HS-27A (cell line): ENCODE measurements at regions not wholly inside any gene's neighbourhood (a gene's known extent, or its start where the extent isn't known, plus 50 kb on each side); places are given as distances from the start of the nearest gene placed in this dataset.

Source experiments
- DNase-seq: peaks from one replicate; pipeline ENCODE4 v3.0.0-alpha.2; 2012; ENCODE audit warnings: low read depth, missing footprints

DNA sequence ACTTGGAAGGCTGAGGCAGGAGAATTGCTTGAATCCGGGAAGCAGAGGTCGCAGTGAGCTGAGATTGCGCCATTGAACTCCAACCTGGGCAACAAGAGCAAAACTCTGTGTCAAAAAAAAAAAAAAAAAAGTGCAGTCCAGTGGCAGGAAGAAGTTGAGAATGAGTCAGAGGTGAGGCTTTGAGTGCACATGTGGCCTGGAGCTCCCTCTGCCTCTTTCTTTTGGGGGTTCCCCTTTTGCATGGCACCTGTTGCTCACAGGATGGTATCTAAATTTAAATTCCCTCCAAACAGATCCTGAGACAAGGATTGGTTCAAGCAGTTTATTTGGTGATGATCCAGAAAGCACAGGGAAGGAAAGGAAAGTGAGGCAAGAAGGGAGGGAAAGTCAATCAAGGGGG, 151.4 kb upstream of the STX18 start:
- DNase-seq, result no peak

DNA sequence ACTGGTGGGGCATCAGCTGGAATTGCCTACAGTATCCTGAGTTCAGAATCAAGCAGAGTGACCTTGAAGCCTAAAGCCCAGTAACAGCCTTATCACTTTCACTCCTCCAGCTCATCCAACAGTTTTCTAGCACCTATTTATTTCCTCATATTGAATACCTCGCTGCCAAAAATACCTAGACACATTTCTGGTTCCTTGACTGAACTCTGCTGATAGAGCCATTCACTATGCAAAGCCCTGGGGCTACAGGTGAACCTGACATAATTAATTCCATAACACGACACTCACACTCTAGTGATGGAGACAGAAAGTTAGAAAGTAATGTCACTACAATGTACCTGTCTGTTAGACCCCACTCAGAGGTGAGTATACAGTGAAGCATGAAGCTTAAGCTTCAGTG, 149.0 kb upstream of the STX18 start:
- no peak for DNase-seq

DNA sequence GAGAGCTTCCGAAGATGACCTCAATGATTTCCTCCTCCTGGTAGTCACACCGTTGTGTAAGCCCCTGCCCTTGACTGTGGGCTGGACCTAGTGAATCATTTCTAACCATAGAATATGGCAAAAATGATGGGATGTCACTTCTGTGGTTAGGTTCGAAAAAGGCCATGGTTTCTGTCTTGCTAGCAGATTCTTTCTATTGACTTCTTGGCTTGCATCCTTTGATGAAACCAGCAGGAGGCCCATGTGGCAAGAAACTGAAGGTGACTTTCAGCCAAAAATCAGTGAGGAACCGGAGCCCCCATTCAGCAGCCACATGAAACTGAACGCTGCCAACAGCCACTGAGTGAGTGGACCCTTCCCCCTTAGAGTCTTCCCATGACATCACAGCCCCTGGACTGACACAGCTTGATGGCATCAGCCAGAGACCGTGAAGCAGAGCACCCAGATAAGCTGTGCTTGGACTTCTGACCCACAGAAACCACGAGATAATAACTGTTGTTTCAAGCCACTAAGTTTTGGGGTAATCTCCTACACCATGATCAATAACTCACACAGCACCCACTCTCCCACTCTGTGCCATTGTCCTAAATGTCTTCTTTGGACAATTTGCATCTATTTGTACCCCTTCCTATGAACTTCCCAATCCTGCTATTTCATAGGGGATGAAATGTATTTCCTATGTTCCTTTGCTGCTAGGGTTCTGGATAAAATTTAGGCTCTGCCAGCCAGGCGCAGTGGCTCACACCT, 148.0 kb upstream of the STX18 start:
- DNase-seq, result no peak

DNA sequence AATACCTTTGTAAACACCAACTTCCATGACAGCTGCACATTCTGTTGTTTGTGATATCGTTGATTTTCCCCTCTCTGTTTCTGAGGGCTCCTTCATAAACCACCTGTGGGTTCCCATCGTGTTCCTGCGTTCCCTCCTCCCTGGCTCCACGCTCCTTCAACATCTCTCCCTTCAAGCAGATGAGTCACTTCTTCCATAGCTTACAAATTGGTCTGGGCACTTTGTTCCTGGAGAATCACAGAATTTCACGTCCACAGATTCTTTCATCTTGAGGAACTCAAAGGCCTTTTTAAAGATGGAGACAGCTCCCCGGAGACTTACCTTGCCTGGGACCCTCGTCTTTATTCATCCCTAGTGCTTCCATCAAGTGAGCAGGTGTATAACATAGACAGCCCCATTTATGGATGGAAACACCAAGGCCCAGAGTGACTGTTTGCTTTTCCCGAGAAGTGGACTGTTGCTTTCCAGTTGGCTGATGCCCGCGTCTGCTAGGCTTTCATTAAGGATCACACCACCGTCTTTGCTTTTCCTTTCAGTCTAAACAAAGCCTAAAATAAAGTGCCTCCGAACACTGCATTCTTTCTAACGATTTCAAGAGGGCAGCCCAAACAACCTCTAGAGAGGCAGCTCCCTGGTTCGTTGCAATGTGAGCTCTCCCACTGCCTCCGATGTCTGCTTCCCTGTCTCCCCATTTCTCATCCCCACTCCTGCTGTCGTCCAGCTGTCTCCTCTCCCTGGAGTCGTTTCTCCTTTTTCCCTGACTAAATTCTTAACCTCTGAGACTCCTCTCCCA, 146.3 kb upstream of the STX18 start:
- no peak for DNase-seq

DNA sequence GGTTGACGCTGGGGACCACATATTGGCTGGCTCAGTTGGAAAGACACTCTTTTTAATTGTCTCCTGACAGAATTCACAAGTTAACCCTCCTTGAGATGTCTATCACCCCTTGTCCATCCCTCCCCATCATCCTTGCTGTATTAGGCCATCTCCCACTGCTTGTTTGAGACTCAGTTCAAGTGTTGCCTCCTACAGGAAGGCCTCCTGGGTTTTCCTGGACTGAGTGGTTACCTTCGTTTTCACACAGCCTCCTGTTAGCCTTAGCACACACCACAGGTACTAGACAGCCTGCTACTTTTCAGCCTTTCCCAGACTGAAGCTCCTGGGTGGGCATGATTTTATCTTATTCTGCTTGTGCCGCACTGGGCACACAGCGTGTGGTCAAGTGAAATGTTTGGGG, 145.3 kb upstream of the STX18 start:
- no peak for DNase-seq

DNA sequence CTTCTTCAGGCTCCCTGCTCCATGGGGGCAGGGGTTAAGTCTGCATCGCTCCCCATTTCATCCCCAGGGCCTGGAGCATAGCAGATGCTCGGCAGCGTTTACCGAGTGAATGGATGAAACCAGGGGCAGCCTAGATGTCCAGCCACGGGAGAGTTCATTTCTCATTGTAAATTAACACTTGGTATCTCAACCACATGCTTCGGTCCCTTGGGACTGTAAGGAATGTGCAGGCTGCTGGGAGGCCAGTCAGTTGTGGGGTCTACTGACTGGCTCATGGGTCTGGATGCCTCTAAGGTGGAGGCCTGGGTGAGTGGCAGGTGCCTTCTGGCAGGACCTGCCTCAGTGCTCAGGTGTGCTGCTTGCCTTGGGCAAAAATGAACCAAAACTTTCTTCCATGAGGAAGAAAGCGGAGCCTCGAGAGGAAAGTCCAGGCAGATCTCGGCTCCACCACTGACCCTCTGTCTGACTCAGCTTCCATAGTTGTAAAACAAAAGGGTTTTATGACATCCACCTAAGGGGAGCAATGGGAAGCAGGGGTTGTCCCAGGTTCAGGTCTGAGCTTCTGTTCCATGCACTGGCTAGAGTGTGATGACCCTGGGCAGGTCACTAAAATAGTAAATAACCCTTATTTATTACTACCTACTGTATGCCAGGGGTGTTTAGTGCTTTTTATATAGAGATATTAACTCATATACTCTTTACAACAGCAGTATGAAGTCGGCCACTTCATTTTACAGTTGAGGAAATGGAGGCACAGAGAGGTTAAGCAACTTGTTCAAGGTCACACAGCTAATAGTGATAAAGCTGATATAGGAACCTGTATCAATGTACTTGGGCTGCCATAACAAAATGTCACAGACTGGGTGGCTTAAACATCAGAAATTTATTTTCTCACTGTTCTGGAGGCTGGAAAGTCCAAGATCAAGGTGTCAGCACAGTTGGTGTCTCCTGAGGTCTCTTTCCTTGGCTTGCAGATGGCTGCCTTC, 144.3 kb upstream of the STX18 start:
- no peak for DNase-seq

DNA sequence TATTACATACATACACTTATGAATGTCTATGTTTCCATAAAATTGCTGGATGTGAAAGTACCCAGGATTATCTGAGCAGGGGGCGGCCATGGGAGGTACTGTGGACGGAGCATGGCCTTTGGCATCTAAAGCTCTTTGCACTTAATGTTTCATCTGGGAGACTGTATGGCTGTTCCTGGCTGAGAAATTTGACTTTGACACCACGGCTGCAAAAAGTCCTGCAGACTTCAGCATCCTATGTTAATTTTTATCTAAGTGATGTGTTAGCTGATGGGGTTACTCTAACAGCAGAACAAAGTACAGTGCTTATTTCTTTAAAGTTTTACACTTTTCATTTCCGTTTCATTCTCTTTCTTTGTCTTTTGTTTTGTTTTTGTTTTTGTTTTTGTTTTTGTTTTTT, 139.8 kb upstream of the STX18 start:
- no peak for DNase-seq

DNA sequence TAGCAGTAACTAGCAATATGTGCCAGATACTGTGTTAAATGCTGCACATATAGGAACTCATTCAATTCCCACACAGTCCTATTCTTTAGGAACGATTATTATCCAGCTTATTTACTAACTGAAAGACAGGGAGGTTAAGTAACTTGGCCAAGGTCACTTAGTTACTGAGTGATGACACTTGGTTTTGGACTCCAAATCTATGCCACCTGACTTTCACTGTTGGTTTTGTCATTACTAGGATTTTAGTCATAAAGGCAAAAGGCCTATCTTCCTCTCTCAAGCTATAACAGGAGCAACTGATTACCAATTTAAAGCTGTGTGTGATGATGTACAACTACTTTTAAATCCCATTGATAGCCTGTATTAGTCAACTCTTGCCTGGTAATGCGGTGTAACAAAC, 138.9 kb upstream of the STX18 start:
- DNase-seq, result no peak

DNA sequence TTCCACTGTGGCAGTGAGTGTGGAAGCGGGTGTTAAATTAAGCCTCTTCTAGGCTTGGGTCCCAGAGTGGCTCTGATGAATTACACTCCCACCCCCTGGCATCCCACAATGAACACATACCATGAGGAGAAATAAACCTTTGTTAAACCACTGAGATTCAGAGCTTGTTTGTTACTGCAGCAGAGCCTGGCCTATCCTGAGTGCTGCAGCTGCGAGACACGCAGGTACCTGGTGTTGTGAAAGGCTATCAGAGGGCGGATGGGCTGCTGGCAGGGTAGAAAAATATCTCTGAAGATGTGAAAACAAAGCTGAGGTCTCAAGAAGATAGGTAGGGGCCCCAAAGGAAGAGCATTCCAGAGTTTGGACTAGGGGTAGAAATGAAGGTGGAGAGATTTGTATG, 138.4 kb upstream of the STX18 start:
- DNase-seq, result no peak

DNA sequence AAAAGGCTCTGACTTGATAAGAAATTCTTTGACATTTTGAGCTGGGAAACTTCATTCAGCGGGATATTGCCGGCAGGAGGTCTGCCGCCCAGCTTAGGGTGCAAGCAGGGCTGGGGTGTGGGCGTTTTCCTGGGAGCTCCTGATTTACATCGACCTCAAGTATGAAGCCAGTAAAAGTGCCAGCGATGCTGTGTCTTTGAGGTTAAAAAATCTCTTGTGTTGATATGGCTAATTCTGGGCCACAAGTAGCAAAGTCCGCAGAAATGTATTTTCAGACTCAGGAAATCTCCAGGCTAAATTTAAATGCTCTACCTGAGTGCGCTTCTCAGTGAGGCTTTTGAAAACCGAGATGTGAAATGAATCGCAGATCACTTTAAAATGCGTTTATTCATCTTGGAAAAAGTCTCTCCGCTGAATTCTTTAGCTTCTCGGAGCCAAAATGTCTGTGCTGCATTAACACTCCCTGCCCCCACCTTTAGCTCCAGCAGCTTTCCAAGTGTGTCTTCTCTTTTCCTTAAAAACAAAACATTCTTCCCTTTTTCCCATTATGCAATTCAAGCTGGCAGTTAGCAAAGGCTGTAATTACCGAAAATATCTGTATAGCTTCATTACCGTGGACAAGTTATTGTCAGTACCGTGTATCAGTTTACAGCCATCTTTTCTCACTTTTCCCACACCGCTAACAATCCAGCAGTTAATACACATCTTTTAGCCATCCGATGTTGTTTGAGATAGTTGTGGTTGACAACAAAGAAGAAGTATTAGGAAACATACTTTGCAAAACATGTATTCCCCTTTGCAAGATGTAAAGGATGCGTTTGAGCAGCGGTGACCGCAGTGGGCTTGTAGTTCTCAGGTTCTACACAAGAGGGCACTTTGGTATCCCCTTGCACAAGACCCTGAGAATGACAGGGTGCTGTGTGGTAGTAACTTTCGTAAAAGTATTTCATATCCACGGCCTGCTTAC, 136.0 kb upstream of the STX18 start:
- no peak for DNase-seq

DNA sequence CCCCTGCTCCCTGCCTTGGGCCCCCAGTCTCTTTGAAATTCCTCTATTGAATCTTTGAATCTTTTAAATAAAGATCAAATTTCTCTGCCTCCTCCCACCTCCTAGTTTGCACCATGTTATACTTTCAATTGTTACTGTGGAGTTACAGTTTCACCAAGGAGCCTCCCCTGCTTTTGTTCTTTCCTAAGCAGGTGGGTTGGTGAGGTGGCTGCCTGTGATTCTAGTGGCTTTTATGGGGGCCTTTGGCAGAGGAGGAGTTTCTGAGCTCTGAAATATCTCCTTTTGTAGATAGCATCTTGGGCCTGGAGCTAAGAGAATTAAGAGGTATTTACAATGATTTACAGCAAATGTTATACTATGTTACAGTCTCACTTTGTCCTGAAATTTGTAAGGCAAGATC, 133.8 kb upstream of the STX18 start:
- DNase-seq, result no peak

DNA sequence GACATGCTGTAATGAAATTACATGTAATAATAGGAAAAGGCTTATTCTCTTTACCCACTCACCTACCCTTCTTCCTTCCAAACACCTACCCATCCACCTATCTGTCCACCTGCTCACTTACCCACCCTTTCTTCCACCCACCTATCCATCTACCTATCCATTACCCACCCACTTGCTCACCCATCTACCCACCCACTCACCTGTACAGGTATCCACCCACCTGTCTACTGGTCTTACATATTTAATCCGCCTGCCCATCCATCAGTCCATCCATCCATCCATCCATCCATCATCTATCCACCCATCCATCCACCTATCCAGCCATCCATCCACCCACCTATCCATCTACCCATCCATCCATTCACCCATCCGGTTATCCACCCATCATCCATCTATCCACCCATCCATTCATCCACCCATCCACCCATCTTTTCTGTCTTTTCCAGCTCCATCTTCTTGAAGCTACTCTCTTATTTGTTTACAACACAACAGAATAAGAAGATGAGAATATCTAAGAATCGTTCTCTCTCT, 133.3 kb upstream of the STX18 start:
- no peak for DNase-seq

DNA sequence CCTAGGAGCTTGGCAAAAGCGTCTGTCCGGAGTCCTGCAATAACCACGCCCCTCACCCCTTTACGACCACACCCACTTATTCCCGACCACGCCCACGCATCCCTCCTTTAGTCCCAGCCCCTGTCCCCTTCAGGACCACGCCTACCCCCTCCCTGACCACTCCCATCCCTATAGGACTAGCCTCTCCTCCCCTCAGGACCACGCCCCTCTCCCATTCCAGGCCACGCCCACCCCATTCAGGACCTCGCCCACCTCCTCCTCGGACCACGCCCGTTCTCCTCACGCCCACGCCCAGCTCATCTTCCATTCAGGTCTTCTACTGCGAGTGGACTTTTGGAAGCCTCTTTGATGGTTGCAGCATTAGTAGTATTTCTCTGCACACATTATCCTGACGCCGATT, 131.2 kb upstream of the STX18 start:
- DNase-seq, result no peak

DNA sequence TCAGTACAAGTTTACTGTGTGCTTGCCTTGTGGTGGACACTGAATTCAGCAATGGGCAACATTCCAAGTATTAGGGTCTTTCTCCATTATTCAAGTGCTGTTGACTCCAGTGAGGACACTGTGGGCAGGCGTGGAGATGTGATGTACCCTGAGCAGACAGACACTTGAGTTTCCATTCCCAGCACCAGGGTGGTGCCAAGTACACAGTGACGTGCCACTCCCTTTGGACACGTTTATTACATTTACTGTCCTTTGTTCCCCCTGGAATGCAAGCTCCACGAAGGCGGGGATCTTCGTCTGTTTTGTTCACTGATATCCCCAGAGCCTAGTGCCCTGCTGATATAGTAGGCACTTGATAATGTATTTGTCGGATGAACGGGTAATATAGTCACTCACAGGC, 130.6 kb upstream of the STX18 start:
- DNase-seq, result no peak

DNA sequence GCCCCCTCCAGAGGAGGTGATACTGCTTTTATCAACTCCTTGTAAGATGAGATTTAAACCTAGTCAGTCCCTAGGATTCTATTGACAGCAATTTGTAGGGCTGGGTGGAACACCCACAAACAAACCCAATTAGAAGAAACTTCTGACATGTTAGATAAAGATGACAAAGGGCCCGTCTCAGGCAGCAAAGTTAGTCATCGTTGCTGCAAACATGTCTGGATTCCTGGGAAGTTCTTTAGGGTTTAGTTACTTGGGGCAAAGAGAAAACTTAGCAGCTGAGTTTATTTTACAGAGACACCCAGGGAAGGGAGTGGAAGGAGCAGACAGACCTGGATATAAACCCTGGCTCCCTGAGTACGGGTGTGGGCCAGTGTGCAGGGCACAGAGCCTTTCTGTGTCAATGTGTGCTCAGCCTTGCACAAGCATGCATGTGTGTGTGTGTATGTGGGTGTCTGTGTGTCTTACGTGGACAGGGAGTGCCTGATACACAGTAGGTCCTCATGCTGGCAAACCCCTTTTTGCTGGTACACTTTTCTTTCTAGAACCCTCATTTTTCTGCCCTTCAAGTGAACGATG, 130.0 kb upstream of the STX18 start:
- no peak for DNase-seq

DNA sequence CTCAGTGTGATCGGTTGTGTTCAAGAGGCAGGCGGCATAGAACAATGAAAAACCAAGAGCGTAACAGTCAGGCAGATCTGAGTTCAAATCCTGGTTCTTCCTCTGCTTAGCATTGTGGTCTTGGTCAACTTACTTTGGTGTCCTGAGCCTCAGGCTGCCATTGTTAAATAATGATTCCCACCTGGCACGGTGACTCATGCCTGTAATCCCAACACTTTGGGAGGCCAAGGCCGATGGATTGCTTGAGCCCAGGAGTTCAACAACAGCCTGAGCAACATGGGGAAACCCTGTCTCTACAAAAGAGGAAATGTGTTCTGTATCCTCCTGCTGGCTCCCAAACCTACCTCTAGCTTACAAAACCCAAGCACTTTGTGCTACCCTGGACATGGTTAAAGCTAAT, 129.0 kb upstream of the STX18 start:
- DNase-seq, result no peak

DNA sequence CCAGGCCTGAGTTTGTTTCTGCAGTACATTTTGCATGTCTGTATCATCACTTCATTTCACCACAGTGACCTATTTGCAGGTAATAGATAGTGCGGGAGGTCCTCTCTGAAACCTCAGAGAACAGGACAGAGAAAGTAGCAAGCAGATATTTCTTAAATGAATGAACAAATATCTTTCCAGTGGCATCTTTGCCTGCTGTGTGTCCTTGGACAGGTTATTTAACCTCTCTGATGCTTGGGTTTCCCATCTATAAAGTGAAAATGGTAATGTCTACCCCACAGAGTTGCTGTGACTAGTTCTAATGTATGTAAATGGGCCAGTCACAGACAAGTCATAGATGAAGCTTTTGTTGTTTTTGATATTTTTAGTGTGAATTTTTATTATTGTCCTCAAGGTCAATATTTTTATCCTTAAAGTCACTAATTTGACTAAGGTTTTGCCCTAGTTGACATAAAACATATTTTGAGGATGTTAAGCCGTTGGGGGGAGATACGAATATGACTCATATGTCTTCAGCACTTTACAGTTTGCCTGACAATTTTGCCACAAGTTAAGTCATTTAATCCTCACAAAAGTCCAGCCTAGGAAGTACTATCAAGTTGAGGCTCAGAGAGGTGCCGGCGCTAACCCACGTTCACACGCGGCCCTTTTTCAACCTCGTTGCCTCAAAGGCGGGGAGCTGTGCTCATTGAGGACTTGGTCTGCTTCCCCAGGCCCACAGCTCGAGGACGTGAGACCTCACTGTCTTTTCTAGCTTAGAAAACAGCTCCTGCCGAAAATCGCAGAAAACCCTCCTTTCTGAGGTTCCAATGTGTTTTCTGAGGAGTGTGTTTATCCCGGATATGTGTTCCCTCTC, 126.7 kb upstream of the STX18 start:
- no peak for DNase-seq

DNA sequence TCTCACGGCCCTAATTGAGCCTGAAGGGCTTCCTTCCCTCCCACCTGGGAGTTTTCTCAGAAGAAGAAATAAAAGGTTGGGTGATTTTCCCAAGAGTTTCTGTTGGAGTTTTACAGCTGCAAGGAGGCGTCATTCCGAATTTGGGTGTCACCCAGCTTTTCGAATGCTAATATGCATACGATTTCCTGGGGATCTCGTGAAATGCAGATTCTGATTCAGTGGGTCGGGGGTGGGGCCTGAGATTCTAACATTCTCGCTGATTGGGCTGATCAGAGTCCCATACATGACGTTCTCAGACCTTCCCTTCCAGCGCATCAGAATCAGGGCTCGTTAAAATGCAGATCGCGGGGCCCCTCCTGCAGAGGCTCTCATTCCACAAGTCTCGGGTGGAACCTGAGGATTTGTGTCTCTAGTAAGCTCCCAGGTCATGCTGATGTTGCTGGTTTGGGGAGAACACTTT, 125.8 kb upstream of the STX18 start:
- DNase-seq, result no peak
